ENCODE measurements at regions not wholly inside any gene's neighbourhood (a gene's known extent, or its start where the extent isn't known, plus 50 kb on each side); places are given as distances from the start of the nearest gene placed in this dataset.
"Not testable (repeated sequence)": the region's sequence is repeated elsewhere in the genome, so short reads cannot be mapped to it uniquely, and the experiment has no call there.

- H3K27me3 ChIP-seq (replicated peaks; ENCODE audit: control insufficient read depth, insufficient read depth, low read length), result no peaks in the 10 kb centered on the region
- no peak overlapping the region for H3K4me3 ChIP-seq (ENCODE audit: low read length)
- peaks cover 21% of the 10 kb centered on the region for H3K4me1 ChIP-seq (ENCODE audit: control insufficient read depth, insufficient read depth, low read length)
- no peak for DNase-seq (ENCODE audit: low read depth)
- H3K36me3 ChIP-seq (ENCODE audit: control insufficient read depth, insufficient read depth, low read length, severe bottlenecking), result no peaks in the 10 kb centered on the region
- H3K9me3 ChIP-seq (ENCODE audit: control insufficient read depth, low read length), result no peaks in the 10 kb centered on the region
- H3K9ac ChIP-seq (ENCODE audit: low read length), result no peak overlapping the region
These were observed 503.8 kb downstream of the SETD4 start for GRCh38 chr21:35556536-35556935.

- DNase-seq (ENCODE audit: low read depth); H3K36me3 ChIP-seq (ENCODE audit: control insufficient read depth, insufficient read depth, low read length, severe bottlenecking); H3K9me3 ChIP-seq (ENCODE audit: control insufficient read depth, low read length); H3K4me3 ChIP-seq (ENCODE audit: low read length); H3K4me1 ChIP-seq (ENCODE audit: control insufficient read depth, insufficient read depth, low read length); H3K27me3 ChIP-seq (replicated peaks; ENCODE audit: control insufficient read depth, insufficient read depth, low read length); H3K9ac ChIP-seq (ENCODE audit: low read length): not testable (repeated sequence)
These were observed 503.4 kb upstream of the RUNX1 start for GRCh38 chr21:35552483-35552882.

GRCh38 chr21:35548904-35549615 lies 500.0 kb upstream of the RUNX1 start:
- DNase-seq (ENCODE audit: low read depth), result no peak
- peaks cover 4% of the 10 kb centered on the region for H3K4me1 ChIP-seq (ENCODE audit: control insufficient read depth, insufficient read depth, low read length)
- no peak overlapping the region for H3K4me3 ChIP-seq (ENCODE audit: low read length)
- no peak overlapping the region for H3K9ac ChIP-seq (ENCODE audit: low read length)
- H3K36me3 ChIP-seq (ENCODE audit: control insufficient read depth, insufficient read depth, low read length, severe bottlenecking), result no peaks in the 10 kb centered on the region
- H3K27me3 ChIP-seq (replicated peaks; ENCODE audit: control insufficient read depth, insufficient read depth, low read length), result no peaks in the 10 kb centered on the region
- no peaks in the 10 kb centered on the region for H3K9me3 ChIP-seq (ENCODE audit: control insufficient read depth, low read length)

GRCh38 chr21:35547946-35548774 lies 499.1 kb upstream of the RUNX1 start:
- H3K4me1 ChIP-seq (ENCODE audit: control insufficient read depth, insufficient read depth, low read length), result peaks cover 4% of the 10 kb centered on the region
- no peaks in the 10 kb centered on the region for H3K36me3 ChIP-seq (ENCODE audit: control insufficient read depth, insufficient read depth, low read length, severe bottlenecking)
- H3K4me3 ChIP-seq (ENCODE audit: low read length), result no peak overlapping the region
- H3K9ac ChIP-seq (ENCODE audit: low read length), result no peak overlapping the region
- no peaks in the 10 kb centered on the region for H3K27me3 ChIP-seq (replicated peaks; ENCODE audit: control insufficient read depth, insufficient read depth, low read length)
- DNase-seq (ENCODE audit: low read depth), result no peak
- H3K9me3 ChIP-seq (ENCODE audit: control insufficient read depth, low read length), result no peaks in the 10 kb centered on the region

- no peak for DNase-seq (ENCODE audit: low read depth)
- Histone ChIP-seq H3K4me3 (ENCODE audit: low read length) (no peak overlapping the region), H3K27me3 (replicated peaks; ENCODE audit: control insufficient read depth, insufficient read depth, low read length) (no peaks in the 10 kb centered on the region), H3K36me3 (ENCODE audit: control insufficient read depth, insufficient read depth, low read length, severe bottlenecking) (no peaks in the 10 kb centered on the region), H3K9ac (ENCODE audit: low read length) (no peak overlapping the region), H3K9me3 (ENCODE audit: control insufficient read depth, low read length) (no peaks in the 10 kb centered on the region), H3K4me1 (ENCODE audit: control insufficient read depth, insufficient read depth, low read length) (peaks cover 4% of the 10 kb centered on the region)
These were observed 494.6 kb upstream of the RUNX1 start for GRCh38 chr21:35543746-35544145.

- H3K27me3 ChIP-seq (replicated peaks; ENCODE audit: control insufficient read depth, insufficient read depth, low read length), result no peaks in the 10 kb centered on the region
These were observed 492.0 kb upstream of the RUNX1 start for GRCh38 chr21:35540950-35541638.

GRCh38 chr21:35538386-35538785 lies 489.3 kb upstream of the RUNX1 start:
- H3K4me1 ChIP-seq (ENCODE audit: control insufficient read depth, insufficient read depth, low read length), result peaks cover 4% of the 10 kb centered on the region
- no peak overlapping the region for H3K9ac ChIP-seq (ENCODE audit: low read length)
- H3K27me3 ChIP-seq (replicated peaks; ENCODE audit: control insufficient read depth, insufficient read depth, low read length), result no peaks in the 10 kb centered on the region
- H3K9me3 ChIP-seq (ENCODE audit: control insufficient read depth, low read length), result peaks cover 4% of the 10 kb centered on the region
- H3K4me3 ChIP-seq (ENCODE audit: low read length), result no peak overlapping the region
- no peaks in the 10 kb centered on the region for H3K36me3 ChIP-seq (ENCODE audit: control insufficient read depth, insufficient read depth, low read length, severe bottlenecking)
- no peak for DNase-seq (ENCODE audit: low read depth)

More at GRCh38 chr21:35540950-35541638, 492.0 kb upstream of the RUNX1 start:
- no peak overlapping the region for H3K4me3 ChIP-seq (ENCODE audit: low read length)
- H3K4me1 ChIP-seq (ENCODE audit: control insufficient read depth, insufficient read depth, low read length), result peaks cover 4% of the 10 kb centered on the region
- H3K9me3 ChIP-seq (ENCODE audit: control insufficient read depth, low read length), result peaks cover 1% of the 10 kb centered on the region
- no peak for DNase-seq (ENCODE audit: low read depth)
- H3K36me3 ChIP-seq (ENCODE audit: control insufficient read depth, insufficient read depth, low read length, severe bottlenecking), result no peaks in the 10 kb centered on the region
- no peak overlapping the region for H3K9ac ChIP-seq (ENCODE audit: low read length)

- Histone ChIP-seq H3K27me3 (replicated peaks; ENCODE audit: control insufficient read depth, insufficient read depth, low read length) (no peaks in the 10 kb centered on the region), H3K9ac (ENCODE audit: low read length) (no peak overlapping the region), H3K4me1 (ENCODE audit: control insufficient read depth, insufficient read depth, low read length) (peaks cover 4% of the 10 kb centered on the region), H3K36me3 (ENCODE audit: control insufficient read depth, insufficient read depth, low read length, severe bottlenecking) (no peaks in the 10 kb centered on the region), H3K4me3 (ENCODE audit: low read length) (no peak overlapping the region), H3K9me3 (ENCODE audit: control insufficient read depth, low read length) (peaks cover 4% of the 10 kb centered on the region)
- DNase-seq (ENCODE audit: low read depth), result peak; percentile 5
These were observed 488.5 kb upstream of the RUNX1 start for GRCh38 chr21:35537604-35538003.

- DNase-seq (ENCODE audit: low read depth), result no peak
- H3K4me1 ChIP-seq (ENCODE audit: control insufficient read depth, insufficient read depth, low read length), result peaks cover 13% of the 10 kb centered on the region
- H3K9ac ChIP-seq (ENCODE audit: low read length), result no peak overlapping the region
- peaks cover 4% of the 10 kb centered on the region for H3K9me3 ChIP-seq (ENCODE audit: control insufficient read depth, low read length)
- no peak overlapping the region for H3K4me3 ChIP-seq (ENCODE audit: low read length)
- H3K36me3 ChIP-seq (ENCODE audit: control insufficient read depth, insufficient read depth, low read length, severe bottlenecking), result no peaks in the 10 kb centered on the region
- H3K27me3 ChIP-seq (replicated peaks; ENCODE audit: control insufficient read depth, insufficient read depth, low read length), result no peaks in the 10 kb centered on the region
These were observed 484.8 kb upstream of the RUNX1 start for GRCh38 chr21:35533893-35534292.

GRCh38 chr21:35530766-35531165 lies 481.7 kb upstream of the RUNX1 start:
- Histone ChIP-seq H3K9ac (ENCODE audit: low read length) (no peak overlapping the region), H3K27me3 (replicated peaks; ENCODE audit: control insufficient read depth, insufficient read depth, low read length) (no peaks in the 10 kb centered on the region)

GRCh38 chr21:35529171-35529863 lies 480.2 kb upstream of the RUNX1 start:
- Histone ChIP-seq H3K4me3 (ENCODE audit: low read length) (peak overlapping the region; percentile 72), H3K36me3 (ENCODE audit: control insufficient read depth, insufficient read depth, low read length, severe bottlenecking) (no peaks in the 10 kb centered on the region), H3K4me1 (ENCODE audit: control insufficient read depth, insufficient read depth, low read length) (peaks cover 21% of the 10 kb centered on the region), H3K27me3 (replicated peaks; ENCODE audit: control insufficient read depth, insufficient read depth, low read length) (no peaks in the 10 kb centered on the region), H3K9ac (ENCODE audit: low read length) (peak overlapping the region; percentile 53), H3K9me3 (ENCODE audit: control insufficient read depth, low read length) (no peaks in the 10 kb centered on the region)
- DNase-seq (ENCODE audit: low read depth), result peak; percentile 51

More at GRCh38 chr21:35530766-35531165, 481.7 kb upstream of the RUNX1 start:
- Histone ChIP-seq H3K9me3 (ENCODE audit: control insufficient read depth, low read length) (no peaks in the 10 kb centered on the region), H3K4me1 (ENCODE audit: control insufficient read depth, insufficient read depth, low read length) (peaks cover 21% of the 10 kb centered on the region), H3K36me3 (ENCODE audit: control insufficient read depth, insufficient read depth, low read length, severe bottlenecking) (no peaks in the 10 kb centered on the region), H3K4me3 (ENCODE audit: low read length) (no peak overlapping the region)
- no peak for DNase-seq (ENCODE audit: low read depth)
